Activated CD4-positive, alpha-beta T cell treated with anti-CD3 and anti-CD28 coated beads for 48 hours (primary cell): ENCODE measurements at regions not wholly inside any gene's neighbourhood (a gene's known extent, or its start where the extent isn't known, plus 50 kb on each side); places are given as distances from the start of the nearest gene placed in this dataset.
"Not testable (repeated sequence)": the region's sequence is repeated elsewhere in the genome, so short reads cannot be mapped to it uniquely, and the experiment has no call there.

ENCODE experiments used
- DNase-seq: peaks from one replicate; pipeline ENCODE4 v3.0.0-alpha.2; 2020

DNA sequence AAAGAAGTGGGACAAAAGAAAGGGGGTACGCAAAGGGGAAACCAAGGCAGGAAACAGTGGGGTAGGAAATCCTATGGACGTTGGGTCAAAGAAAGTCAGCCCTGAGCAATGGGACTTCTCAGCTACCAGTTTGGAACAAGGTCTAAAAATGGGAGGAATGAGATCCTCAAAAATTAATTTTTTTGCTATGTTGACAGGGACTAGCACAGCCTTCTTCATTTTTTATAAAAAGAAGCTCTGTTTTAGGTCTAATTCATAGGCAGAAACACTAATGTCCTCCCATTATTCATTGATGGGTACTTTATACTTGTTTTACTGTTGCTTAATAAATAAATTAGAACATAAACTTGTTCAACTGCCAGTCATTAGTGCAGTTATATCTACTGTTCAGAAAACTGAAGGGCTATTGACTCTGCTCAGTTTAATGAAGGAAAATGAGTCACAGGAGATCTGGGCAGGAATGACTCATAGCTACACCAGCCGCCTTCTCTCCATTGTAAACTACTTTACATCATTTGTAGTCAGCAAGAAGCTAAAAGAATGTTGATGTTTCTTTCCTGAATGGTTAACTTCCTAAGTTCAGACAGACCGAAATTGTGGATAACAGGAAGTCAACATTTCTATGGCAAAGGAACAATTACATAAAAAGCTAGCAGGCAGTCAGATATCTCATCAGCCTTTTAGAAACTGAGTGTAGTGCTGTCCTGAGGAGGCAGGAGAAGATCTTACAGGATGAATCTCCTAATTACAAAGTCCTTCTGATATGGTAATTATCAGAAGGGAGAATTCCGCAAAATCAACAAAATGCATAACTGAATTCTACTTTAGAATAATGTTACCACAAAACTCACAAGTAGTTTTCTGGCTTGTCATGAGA lies 356.4 kb upstream of the PKN2 start:
- no peak for DNase-seq

DNA sequence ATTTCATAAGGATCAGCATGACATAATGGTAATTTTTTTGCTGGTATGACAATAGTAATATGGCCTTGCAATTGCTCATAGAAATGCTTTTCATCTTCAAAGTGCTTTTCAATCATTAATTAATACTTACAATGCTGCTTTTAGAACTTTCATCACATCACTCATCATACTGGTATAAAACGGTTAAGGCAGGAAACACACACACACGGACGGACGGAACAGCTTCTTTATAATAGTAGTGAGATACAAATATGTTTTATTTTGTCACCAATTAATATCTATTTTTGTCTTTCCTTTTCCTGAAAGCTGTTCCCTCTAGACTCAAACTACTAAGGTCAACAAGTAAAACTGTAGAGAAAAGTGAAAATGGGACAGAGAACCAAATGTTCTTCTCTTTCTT lies 353.9 kb upstream of the PKN2 start:
- DNase-seq, result no peak

DNA sequence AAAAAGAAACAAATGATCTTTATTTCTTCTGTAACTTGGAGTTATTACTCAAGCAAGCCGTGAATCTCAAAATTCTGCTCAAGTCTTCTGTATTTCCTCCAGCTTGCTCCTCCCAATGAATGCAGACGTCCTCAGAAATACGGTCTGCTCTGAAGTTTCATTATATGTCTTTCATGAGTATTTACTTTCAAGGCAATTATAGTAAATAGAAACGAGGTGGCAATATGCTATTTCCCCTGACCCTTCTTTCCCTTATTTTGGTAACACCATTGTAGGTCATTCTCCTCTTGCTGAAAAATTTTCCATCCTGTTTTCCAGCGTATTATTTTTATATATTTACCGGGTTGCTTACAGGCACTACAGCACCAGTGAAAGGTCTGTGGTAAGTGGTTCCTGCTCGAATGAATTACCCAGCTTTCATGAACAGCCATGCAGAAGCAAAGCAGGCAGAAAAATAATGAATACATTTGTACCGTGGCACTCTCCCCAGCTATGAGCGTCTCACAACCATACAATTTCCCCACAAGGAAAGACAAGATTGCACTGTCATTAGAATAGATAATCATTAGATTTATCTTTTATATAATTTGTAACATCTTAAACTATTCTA lies 350.9 kb upstream of the PKN2 start:
- no peak for DNase-seq

DNA sequence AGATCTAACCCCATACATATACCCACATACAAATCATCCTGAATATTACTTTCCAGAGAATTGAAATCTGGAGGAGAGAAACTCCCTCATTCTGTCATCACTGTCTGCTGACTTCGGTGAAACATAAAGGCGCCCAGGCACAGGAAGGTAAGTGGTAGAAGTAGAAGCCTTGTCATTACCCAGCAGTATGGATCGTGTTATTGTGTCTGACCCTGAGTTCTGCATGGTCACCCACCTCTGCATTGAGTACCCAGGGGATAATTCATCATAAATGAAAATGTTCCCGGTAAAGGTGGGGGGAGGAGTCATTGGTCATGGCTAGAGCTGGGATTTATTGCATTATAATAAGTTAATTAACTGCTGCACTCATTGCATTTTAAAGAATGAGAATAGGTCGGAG lies 342.6 kb upstream of the PKN2 start:
- DNase-seq, result no peak

DNA sequence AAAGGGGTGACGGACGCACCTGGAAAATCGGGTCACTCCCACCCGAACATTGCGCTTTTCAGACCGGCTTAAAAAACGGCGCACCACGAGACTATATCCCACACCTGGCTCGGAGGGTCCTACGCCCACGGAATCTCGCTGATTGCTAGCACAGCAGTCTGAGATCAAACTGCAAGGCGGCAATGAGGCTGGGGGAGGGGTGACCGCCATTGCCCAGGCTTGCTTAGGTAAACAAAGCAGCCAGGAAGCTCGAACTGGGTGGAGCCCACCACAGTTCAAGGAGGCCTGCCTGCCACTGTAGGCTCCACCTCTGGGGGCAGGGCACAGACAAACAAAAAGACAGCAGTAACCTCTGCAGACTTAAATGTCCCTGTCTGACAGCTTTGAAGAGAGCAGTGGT lies 342.0 kb upstream of the PKN2 start:
- not testable (repeated sequence) for DNase-seq

DNA sequence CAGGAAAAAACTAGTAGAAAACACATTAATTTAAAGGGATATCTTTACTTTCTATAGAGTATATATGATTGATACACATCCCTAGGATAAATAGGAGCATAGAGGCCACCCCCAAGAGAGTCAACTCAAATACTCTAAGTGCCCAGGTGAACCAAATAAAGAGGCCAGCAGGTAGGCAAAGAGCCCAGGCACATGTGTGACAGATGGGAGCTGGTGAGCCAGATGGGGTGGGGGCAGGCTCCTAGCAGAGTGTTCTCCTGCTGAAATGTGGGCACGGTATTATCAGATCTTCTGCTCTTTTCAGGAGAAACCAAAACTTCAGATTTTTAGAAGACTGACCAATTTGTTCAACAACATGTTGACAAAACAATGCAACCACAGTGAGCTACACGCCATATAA lies 333.4 kb upstream of the PKN2 start:
- no peak for DNase-seq

DNA sequence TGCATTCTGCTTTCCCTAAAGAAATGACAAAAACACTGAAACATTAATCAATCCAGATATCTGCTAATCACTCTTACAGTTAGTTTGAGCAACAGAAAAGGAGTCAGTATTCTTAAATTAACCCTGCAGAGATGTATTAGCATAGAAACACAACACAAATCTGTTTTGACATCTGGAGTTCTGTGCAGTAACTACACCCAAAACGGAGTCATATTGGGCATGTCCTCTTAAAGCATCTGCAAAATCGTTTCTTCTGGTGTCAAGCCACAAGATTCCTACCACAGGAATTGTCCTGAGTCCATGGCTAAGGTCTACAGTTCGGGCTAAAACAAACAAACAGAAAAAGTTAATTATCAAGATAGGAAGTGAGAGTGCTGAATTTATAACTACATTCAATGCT lies 332.1 kb upstream of the PKN2 start:
- no peak for DNase-seq

DNA sequence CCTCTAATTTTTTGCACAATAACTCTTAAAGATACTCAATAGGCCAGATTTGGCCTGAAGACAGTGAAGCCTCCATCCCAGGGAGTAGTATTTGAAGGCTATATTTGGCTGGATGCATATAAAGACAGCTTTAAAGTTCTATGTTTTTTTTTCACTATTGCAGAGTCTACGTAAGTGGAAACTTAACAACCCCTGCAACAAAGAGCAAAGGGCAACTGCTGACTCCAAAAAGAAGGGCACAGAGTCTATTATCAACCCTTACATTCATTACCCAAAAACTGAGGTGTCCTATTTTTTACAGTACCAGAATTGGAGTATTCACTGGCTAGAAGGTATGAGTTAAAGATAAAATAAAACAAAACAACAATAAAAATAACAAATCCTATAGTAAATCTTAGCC lies 329.8 kb upstream of the PKN2 start:
- DNase-seq, result no peak

DNA sequence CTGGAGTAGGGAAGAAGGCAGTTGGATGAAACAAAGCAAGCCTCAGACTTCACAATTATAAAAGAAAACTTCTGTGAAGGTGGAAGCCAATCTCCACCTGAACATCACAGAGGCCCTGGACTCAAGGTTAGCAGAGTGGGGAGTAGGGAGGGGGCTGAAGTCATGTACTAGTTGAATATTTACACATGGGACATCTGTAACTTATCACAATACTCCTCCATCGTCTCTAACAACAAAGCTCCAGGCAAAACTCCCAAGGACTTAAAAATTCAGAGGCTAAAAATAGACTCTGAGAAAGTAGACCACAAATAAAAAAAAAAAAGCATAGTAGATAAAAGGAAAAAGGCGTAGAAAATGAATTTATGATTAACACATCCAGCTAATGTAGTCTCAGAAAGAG lies 326.3 kb upstream of the PKN2 start:
- no peak for DNase-seq

DNA sequence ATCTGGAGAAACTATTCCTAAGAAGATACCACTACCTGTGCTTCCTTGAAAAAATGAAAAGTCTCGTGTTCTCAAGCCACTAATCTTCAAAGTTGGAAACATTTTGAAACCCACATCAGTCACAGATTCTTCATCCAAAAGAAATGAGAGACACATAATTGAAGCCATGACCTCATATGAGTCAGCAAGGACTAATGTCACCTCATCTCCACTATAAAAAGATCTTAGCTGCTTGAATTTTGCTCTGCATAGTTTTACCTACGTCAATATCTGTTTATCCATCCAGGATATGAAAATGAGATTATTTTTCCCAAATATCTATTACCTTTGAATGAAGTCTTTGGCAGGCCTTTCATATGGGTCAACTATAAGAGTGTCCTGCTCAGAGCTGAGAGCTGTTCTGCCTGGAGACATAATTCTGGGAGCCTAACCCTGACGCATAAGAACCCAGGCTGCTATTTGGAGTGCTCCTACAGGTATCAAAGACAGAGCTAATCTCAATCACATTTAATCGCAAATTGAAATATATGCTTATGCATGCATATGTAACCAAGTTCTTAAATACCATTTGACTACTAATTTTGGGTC lies 312.5 kb upstream of the PKN2 start:
- DNase-seq, result no peak

DNA sequence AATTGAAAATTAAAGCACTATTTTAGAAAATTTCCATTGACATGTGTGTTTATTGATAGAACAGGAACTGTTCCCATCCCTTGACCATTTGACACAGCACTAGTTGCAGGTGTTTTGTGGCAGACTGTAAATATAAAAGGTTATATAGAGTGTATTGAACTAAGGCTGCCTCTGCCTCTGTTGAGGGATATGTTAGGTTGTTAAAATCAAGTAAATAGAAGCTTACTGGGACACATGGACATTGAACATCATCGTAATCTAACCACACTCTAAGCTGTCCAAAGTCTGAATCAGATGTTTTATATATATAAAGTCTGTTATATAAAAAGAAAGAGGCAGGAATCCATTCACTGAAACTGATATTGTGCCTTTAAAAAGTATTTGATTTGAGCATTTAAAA lies 308.1 kb upstream of the PKN2 start:
- no peak for DNase-seq

DNA sequence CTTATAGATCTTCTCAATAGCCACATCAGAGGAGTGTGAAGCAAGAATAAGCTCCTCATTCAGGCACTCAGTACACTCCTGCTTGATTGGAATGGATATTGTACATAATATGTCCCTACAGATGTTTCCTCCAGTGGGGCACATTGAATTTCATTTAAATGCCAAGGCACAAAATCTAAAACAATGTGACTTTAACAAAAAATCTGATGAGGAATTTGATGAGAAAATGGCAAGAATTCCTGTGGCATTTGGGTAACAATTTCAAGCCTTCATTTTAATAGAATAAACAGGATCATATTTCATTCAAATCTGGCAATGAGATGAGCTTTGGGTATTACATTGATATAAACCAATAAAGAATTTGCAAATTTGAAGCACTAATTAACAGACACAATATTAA lies 307.7 kb upstream of the PKN2 start:
- no peak for DNase-seq

DNA sequence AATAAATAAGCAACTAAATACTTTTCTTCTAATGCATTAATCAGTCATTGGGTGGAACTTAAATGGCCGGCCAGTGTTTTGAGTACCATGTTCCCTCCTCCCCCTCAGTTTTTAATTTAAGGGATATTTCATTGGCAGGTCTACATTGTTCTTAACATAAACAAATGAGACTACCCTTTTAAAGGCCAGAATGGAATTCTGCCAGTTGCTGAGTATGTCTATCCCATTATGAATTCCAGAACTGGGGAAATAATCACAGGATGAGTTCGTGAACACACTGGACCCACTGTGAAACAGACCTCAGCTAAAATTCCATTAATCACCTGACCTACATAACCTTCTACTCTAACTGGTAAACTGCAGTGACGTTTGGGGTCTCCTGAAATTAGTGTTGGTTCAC lies 305.5 kb upstream of the PKN2 start:
- no peak for DNase-seq

DNA sequence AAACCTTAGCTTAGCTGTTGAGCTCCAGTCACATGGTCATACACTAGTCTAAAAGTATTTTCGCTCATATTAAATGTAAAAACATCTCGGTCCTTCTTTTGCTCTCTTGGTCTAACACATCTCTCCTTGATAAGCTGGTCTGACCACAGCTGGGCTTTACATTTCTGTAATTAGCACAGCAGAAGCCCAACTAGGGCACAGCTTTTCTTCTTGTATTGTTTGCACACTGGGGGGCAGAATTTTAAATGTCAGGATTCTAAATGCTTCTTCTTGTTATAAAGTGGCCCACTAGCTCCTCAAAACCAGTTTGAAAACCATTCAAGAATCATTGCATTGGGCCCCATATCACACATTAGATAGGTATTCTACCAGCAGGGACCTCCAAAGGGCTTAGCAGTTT lies 289.1 kb upstream of the PKN2 start:
- no peak for DNase-seq

DNA sequence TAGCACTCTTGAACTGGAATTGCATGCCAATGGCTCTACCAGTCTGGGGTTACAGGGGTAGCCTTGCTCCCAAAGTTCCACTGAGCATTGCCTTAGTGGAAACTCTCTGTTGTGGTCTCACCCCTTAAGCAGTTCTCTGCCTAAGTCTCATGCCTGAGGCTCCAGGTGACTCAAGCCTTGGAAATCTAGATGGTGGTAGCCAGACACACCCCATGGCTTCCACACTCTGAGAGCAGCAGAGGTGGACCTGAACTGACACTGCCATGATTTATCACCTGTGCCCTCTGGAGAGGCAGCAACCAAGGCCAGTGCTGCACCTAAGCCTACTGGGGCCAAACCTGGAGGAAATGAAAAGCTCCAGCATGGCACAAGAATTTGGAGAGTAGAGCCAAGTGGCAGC lies 285.7 kb upstream of the PKN2 start:
- DNase-seq, result no peak

DNA sequence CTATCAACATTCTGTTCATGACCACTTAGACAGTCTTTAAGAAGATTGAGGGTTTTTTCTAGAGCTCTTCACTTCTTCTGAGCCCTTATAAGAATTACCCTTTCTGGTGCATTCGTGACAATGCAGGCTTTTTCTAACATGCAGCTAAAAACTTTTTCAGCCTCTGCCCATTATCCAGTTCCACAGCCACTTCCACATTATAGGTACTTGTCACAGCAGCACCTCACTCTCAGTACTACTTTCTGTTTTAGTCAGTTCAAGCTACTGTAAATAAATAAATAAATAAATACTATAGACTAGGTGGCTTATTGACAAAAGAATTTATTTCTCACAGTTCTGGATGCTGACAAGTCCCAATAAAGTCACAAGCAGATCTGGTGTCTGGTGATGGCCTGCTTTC lies 284.4 kb upstream of the PKN2 start:
- DNase-seq, result no peak

DNA sequence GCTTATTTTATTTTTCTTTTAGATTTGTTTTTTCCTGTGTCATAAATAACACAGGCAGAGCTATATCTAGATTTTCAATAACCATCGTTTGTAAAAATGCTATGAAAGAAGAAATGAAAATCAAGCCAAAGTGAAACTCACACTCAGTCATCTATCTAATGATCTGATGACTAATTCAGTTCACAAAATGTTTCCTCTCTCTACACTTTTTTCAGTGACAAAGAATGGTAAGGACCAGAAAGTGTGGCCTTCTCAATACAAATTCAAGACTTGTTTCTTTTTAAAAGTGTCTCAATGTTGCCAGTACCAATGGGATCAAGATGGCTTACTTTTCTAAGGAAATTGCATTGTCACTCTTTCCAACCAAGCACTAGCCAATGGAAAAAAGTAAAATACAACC lies 282.8 kb upstream of the PKN2 start:
- DNase-seq, result no peak

DNA sequence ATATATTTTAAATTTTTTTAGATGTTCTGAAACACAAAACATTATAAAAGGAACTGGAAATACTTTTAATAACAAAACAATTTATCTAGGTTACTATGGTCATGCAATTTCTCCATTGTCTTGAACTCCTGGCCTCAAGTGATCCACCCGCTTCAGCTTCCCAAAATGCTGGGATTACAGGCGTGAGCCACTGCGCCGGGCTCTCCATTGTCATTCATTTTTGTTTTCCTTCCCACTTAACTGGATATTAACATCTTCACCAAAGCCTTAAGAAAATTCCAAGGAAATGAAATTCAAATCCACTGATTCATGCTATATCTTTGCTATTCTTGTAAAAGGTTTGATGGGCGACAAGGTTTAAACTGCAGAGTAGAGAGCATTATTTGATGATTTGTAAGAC lies 279.5 kb upstream of the PKN2 start:
- no peak for DNase-seq

DNA sequence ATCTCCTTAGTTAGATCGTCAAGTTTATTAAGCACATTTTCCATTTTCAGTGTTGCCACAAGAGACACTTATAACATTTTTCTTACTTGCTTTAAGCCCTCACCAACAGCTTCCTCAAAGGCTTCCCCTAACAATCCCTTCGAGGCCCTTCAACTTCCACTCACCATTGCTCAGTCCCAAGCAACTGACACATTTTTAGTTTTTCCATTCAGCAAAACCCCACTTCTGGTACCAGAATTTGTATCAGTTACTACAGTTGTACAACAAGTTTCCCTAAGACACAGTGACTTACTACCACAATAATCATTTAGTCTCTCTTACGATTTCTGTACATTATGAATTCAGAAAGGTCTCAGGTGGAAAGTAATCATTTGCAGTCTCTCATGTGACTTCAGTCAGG lies 276.8 kb upstream of the PKN2 start:
- no peak for DNase-seq

DNA sequence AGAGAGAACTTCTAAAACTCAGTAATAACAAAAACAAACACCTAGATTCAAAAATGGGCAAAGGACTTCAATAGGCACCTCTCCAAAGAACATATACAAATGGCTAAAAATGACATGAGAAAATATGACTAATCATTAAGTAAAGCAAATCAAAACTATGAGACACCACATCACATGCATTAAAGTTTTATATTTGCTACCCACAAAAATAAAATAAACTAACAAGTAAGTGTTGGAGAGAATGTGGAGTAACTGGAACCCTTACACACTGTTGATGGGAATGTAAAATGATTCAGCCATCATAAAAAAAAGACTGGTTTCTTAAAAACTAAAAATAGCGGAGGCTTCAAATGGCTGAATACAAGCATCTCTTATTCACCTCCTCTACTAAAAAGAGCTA lies 262.1 kb upstream of the PKN2 start:
- no peak for DNase-seq

DNA sequence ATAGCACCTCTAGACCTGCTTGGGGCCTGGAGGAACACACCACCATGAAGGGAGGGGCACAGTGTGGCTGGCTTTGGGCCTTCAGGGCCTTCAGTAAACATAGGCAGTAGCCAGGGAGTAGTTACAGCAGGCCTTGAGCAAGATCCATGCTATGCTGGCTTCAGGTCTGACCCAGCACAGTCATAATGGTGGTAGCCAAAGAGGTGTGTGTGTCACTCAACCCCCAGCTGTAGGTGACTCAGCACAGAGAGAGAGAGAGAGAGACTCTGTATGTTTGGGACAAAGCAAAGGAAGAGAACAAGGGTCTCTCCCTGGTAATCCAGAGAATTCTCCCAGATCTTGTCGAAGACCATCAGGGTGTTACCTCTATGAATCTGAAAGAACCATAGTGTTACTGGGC lies 250.5 kb upstream of the PKN2 start:
- DNase-seq, result no peak

DNA sequence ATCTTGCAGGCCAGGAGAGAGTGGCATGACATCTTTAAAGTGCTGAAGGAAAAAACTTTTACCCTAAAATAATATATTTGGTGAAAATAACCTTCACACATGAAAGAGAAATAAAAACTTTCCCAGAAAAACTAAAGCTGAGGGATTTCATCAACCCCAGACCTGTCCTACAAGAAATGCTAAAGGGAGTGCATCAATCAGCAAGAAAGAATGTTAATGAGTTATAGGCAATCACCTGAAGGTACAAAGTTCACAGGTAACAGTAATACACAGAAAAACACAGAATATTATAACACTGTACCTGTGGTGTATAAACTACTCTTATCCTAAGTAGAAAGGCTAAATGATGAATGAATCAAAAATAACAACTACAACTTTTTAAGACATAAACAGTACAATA lies 249.2 kb upstream of the PKN2 start:
- no peak for DNase-seq

DNA sequence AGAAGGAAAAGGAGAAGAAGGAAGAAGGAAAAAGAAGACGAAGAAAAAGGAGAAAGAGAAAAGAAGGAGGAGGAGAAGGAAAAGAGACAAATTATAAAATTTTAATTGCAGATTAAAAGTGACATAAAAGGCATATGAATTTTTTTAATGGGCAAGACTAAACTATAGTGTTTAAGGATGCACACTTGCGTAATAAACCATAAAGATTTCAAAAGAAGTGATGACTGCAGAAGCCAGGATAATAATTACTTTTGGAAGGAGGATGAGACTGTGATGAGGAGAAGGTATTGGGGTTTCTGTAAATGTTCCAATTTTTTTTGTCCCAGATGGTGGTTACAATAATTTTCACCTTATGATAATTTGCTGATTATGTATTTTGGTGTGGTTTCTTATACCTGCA lies 243.1 kb upstream of the PKN2 start:
- DNase-seq, result no peak

DNA sequence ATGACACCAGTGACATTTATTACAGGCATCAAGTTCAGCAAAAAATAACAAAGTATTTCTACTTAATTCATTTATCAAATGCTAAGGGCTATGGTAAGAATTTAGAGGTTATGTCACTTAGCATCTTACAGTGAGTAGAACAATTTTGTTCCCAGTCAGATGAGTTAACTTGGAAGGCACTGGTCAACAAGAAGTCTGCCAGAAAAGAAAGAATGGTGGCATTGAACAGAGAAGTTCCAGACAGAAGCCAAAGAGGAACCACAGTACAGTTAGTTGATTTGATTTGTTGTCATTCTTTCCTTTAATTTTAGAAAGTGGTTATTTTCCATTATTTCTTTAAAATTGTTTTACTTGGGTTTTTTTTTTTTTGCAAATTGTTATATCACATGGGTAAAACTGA lies 232.2 kb upstream of the PKN2 start:
- DNase-seq, result no peak

DNA sequence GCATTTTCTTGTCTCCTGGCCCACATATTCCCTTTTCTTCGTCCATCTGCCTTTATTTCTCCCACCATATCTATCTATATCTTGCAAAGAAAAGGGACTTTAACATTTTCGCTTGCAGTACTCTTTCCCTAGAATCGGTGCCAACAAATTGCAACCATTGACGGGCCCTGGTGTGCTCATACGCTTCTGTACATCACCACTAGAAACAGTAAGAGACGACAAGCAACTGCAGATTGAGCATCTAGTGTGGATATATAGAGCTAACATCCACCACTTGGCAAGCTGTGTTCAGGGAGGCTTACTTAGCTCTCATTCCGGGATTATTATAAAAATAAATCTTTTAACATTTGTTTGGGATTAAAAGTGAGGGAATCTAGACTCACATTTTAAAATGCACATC lies 230.8 kb upstream of the PKN2 start:
- no peak for DNase-seq
